Right hindlimb (tissue), 1 donor: ENCODE measurements at regions not wholly inside any gene's neighbourhood (a gene's known extent, or its start where the extent isn't known, plus 50 kb on each side); places are given as distances from the start of the nearest gene placed in this dataset.

Experiments
- DNase-seq: peaks from one replicate; pipeline ENCODE4 v3.0.0-alpha.2; 2018

- DNase-seq: no peak
Measured at GRCh38 chr6:210778-211374, 81.4 kb upstream of the DUSP22 start.

GRCh38 chr6:211871-212497 lies 80.3 kb upstream of the DUSP22 start:
- DNase-seq: no peak

- no peak for DNase-seq
Measured at GRCh38 chr6:213284-213683, 79.0 kb upstream of the DUSP22 start.

- no peak for DNase-seq
Measured at GRCh38 chr6:214428-214827, 77.9 kb upstream of the DUSP22 start.

GRCh38 chr6:215335-216034 lies 76.8 kb upstream of the DUSP22 start:
- no peak for DNase-seq

- DNase-seq: no peak
Measured at GRCh38 chr6:217048-217659, 75.1 kb upstream of the DUSP22 start.

- DNase-seq: no peak
Measured at GRCh38 chr6:218153-219018, 73.9 kb upstream of the DUSP22 start.

- no peak for DNase-seq
Measured at GRCh38 chr6:219019-219570, 73.2 kb upstream of the DUSP22 start.

GRCh38 chr6:219641-220198 lies 72.6 kb upstream of the DUSP22 start:
- peak; percentile 32 for DNase-seq

GRCh38 chr6:220312-220711 lies 72.0 kb upstream of the DUSP22 start:
- DNase-seq: no peak

GRCh38 chr6:220721-221475 lies 71.4 kb upstream of the DUSP22 start:
- no peak for DNase-seq

- DNase-seq: no peak
Measured at GRCh38 chr6:221531-222349, 70.5 kb upstream of the DUSP22 start.

- DNase-seq: no peak
Measured at GRCh38 chr6:222468-222867, 69.8 kb upstream of the DUSP22 start.

- no peak for DNase-seq
Measured at GRCh38 chr6:223136-223535, 69.2 kb upstream of the DUSP22 start.

- no peak for DNase-seq
Measured at GRCh38 chr6:223763-224162, 68.5 kb upstream of the DUSP22 start.

- DNase-seq: no peak
Measured at GRCh38 chr6:224350-224749, 67.9 kb upstream of the DUSP22 start.

- DNase-seq: no peak
Measured at GRCh38 chr6:225121-225721, 67.1 kb upstream of the DUSP22 start.

- DNase-seq: no peak
Measured at GRCh38 chr6:225907-226306, 66.4 kb upstream of the DUSP22 start.

- no peak for DNase-seq
Measured at GRCh38 chr6:226516-227073, 65.7 kb upstream of the DUSP22 start.
